GM12872 (cell line): ENCODE measurements at regions not wholly inside any gene's neighbourhood (a gene's known extent, or its start where the extent isn't known, plus 50 kb on each side); places are given as distances from the start of the nearest gene placed in this dataset.

Experiments used
- TF ChIP-seq, protein P1 (sequence below): IDR thresholded peaks from 3 replicates; pipeline ENCODE4 v1.5.1; 2011; ENCODE audit warnings: low read depth, mild to moderate bottlenecking, low read length, moderate library complexity; ENCODE audit not compliant: insufficient read depth

DNA sequence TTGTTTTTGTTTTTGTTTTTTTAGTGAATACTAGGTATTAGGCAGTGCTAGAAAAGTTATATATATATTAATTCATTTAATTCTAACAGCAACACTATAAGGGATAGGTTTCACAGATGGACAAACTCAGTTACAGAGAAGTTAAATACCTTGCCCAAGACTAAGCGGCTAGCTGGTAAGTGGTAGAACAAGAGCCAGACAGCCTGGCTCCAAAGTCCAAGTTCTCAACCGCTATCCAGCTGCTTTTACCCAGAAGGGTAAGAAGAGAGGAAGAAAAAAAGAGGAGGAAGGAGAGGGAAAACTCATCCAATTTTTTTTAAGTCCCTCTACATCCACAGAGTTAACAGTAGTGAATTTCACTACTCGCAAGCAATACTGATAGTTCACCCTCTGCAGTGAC is 217.0 kb downstream of the SPRY2 start:
- TF ChIP-seq, protein P1, sequence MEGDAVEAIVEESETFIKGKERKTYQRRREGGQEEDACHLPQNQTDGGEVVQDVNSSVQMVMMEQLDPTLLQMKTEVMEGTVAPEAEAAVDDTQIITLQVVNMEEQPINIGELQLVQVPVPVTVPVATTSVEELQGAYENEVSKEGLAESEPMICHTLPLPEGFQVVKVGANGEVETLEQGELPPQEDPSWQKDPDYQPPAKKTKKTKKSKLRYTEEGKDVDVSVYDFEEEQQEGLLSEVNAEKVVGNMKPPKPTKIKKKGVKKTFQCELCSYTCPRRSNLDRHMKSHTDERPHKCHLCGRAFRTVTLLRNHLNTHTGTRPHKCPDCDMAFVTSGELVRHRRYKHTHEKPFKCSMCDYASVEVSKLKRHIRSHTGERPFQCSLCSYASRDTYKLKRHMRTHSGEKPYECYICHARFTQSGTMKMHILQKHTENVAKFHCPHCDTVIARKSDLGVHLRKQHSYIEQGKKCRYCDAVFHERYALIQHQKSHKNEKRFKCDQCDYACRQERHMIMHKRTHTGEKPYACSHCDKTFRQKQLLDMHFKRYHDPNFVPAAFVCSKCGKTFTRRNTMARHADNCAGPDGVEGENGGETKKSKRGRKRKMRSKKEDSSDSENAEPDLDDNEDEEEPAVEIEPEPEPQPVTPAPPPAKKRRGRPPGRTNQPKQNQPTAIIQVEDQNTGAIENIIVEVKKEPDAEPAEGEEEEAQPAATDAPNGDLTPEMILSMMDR: no peak

DNA sequence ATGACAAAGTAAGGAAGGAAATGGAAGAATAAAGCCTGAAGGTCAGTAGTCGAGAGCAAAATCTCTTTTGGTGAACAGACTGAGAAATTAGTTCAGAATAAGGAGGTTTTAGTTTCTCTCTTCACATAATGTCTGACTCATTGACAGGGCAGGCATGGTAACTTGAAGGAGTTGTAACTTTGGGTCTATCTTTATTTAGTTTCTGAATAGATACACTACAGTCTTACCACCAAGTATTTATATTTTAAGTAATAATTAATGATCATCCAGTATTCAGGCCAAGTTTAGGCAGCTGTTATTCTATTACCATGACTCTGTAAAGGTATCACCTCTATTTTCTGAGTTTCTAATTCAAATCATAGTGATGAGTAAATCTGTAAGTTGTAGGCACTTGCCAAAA is 219.9 kb downstream of the SPRY2 start:
- TF ChIP-seq, protein P1: no peak

DNA sequence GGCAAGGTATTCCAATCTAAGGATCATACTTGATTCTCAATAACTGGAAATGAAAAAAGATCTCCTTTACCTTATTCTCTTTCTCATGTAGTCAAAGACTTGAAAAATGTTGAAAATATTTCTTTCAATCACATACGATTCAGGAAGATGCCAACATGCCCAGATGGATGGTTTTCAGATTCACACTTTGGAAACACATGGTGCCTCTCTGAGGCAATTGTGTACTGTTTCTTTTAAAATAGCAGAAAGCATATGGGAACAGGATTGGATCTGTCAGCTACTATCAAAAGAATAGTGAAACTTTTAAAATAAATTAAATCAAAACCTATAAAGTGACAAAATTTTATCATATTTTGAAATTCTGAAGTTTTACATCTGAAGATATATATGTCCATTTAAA is 222.4 kb downstream of the SPRY2 start:
- TF ChIP-seq, protein P1: no peak

DNA sequence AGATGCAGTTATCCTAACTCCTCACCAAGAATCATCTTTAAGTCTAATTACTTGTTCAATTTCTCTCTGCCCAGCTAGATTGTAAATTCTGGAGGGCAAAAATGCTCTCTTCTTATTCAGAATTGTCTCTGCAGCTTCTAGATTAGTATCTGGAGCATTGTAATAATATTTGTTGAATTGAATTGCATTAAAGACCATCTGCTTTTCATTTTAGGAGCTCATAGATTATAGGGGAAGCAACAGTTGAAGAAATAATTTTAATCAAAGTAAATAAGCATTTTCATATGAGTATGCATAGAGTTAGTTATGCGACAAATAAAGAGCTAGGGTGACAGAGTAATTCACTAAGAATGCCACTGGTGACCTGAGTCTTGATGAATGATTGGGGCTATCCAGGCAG is 222.8 kb downstream of the SPRY2 start:
- TF ChIP-seq, protein P1: no peak

DNA sequence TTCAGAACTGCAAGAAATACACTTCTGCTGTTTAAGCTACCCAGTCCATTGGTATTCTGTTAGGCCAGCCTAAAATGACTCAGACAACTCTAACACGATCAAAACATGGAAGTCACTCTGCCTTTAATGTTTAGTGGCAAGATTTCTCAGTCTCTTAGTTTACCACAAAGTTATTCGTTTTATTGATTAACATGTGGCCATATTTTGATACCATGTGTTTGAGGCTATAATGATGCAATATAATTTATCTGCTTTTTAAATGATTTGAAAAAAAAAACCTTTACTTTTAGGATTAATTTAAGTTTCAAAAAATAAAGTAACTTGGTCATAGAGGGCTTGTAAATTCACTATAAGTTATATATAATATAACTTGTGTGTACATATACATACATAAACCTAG is 223.4 kb downstream of the SPRY2 start:
- TF ChIP-seq, protein P1: no peak

DNA sequence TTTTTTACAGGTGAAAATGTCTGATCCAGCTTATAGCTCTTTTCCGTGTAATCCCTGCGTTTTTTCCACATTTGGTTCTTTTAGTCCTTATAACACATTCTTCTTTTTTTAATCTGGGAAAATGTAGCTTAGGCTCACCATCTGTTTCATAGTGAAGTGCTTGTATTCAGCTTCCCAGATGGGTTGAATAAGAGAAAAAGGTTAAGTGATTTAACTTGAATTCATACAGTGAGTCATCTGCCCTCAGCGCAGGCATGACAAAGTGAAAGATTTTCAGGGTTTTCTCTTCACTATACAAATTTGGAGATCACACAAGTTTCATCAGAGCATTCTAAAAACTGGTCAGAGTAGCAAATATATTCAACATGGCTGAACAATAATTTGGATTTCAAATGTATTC is 224.8 kb downstream of the SPRY2 start:
- TF ChIP-seq, protein P1: no peak

DNA sequence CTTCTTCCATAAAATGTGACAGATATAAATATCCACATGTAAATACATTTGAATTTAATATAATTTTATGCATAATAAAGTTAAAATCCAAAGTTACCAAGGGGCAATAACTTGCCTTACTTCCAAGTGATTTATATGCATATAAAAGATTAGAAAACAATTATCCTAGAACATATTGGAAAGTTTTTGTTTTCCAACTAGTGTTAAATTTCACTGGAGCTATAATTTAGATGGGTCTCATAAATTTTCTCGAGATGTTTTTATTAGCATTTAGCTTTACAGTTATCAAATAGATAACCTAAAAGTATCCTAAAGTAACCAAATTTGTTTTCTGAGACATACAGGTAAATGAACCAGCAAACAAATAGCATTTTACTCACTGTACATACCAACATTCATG is 225.3 kb downstream of the SPRY2 start:
- TF ChIP-seq, protein P1: no peak
